MV-4-11 (cell line): ENCODE measurements at regions not wholly inside any gene's neighbourhood (a gene's known extent, or its start where the extent isn't known, plus 50 kb on each side); places are given as distances from the start of the nearest gene placed in this dataset.
"Not testable (repeated sequence)": the region's sequence is repeated elsewhere in the genome, so short reads cannot be mapped to it uniquely, and the experiment has no call there.

Experiments
- DNase-seq: peaks from one replicate; lab custom pipeline; 2025; lab: John Stamatoyannopoulos, UW

DNA sequence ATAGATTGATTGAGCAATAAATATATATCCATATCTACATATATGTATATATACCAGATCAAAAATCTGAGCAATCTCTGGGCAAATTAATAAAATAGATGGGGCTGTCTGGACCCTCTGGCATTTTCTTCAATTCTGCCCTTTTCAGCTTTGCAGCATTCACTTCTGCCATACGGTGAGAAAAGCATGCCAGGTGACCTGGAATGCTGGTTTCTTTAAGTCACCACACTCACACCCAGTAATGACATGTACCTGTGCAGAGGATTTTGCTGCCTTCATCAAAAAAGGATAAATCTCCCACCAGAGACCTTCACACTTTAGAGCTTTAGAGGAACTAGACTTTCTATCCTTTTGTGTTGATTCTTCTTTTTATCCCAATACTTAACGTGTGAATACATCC is 223.2 kb upstream of the NFIA start:
- DNase-seq, result no peak

GRCh38 chr1:60857851-60858250 is 224.5 kb upstream of the NFIA start:
- DNase-seq, result no peak

- no peak for DNase-seq
These were observed 232.3 kb upstream of the NFIA start for GRCh38 chr1:60850084-60850483.

DNA sequence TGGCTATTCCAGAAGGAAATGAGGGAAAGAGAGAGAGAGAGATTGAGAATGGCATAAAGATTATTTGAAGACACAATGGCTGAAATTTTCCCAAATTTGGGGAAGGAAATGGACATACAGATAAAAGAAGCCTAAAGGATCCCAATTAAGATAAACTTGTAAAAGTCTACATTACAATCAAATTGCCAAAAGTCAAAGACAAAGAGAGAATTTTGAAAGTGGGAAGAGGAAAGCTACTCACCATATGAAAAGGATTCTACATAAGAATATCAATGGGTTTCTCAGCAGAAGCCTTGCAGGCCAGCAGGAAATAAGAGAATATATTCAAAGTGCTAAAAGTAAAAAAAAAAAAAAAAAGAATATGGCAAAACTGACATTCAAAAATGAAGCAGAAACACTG is 233.0 kb upstream of the NFIA start:
- no peak for DNase-seq

DNA sequence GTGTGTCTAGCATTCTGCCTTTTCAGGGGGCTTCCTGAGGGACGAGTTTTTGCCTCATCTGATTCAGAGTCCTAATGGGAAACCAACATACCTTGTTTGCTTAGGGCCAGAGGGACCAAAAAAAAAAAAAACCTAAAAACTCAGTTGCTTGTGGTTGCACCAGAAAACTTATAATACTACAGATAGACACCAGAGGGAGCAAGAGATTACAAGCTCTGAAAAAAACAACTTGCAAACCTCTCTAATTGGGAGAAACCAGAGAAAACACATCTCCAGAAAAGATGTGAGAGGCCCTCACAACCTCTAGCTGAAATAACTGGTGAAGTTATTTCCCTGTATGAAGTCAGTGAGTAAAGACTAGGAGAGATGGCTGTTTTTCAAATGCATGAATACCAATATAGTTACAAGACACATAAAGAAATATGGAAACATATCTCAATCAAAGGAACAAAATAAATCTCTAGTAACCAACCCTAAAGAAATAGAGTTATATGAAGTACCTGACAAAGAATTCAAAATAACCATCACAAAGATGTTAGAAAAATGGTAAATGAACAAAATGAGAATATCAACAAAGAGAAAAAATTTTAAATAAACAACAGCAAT is 233.7 kb upstream of the NFIA start:
- peak; percentile 12 for DNase-seq

DNA sequence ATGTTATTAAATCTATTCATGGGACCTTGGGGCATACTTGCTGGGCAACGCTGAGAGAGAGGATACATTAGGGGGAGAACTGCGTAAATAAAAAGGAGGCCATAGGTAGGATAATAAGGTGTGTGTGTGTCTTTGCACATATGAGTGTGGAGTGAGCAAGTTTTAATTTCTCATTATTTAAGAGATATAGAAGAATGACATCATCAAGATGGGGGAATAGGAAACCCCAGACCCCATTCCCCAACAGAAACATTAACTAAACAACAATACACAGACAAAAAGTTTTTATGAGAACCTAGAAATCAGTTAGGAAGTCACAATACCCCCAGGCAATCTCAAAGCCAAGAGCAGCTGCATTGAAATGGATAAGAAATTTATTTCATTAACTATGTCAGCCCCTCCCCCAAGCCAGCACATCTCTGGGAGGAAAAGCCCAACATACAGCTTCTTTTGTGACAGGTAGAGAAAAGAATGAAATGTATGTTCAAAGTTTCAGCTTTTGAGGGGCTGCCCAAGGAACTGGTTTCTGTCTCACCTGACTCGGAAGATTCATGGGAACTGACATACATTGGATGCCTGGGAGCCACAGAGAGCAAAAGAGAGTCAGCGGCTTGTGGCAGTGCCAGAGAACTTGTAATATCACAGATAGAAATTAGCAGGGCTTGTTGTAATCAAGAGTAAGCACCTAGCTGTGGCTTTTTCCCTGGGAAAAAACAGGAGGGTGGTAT is 234.3 kb upstream of the NFIA start:
- no peak for DNase-seq

DNA sequence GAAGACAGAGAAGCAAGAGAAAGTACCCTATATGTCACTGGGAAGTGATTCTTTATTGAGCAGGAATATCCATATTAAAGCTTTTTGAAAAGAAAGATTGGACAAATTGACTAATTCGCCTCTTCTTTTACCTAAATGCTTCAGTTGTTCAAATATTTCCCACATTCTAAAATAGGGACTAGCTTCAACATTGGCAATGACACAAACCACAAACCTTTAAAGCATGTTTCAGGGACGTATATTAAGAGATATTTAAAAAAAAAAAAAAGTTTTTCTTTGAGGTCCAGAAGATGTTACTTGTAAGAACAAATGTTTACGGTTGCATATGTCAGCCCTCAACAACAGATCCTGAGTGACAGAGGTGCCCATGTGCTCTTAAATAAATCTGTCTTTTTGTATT is 235.0 kb upstream of the NFIA start:
- DNase-seq, result no peak

- not testable (repeated sequence) for DNase-seq
These were observed 236.7 kb upstream of the NFIA start for GRCh38 chr1:60845659-60846058.

GRCh38 chr1:60842304-60842703 is 240.1 kb upstream of the NFIA start:
- DNase-seq, result no peak

- DNase-seq, result no peak
These were observed 241.0 kb upstream of the NFIA start for GRCh38 chr1:60841116-60842046.

GRCh38 chr1:60840476-60840875 is 241.9 kb upstream of the NFIA start:
- not testable (repeated sequence) for DNase-seq

DNA sequence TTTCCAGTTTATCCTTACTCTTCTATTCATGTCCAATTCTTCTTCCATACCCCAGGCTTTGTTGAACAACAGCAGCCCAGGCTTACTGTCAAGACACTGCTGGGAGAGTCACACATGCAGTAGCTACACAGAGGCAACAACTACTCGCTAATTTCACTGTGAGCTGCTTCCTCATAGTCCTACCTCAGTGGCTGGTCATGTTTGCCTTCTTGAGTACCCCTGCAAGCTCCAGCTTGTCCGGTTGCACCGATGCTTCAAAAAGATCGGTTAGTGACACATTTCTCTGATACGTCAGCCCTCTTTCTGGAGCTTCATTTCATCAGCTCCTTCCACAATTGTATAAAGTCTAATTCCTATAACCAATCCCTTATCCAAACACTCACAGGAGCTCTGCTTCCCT is 246.7 kb upstream of the NFIA start:
- no peak for DNase-seq

- no peak for DNase-seq
These were observed 249.2 kb upstream of the NFIA start for GRCh38 chr1:60833173-60833572.

DNA sequence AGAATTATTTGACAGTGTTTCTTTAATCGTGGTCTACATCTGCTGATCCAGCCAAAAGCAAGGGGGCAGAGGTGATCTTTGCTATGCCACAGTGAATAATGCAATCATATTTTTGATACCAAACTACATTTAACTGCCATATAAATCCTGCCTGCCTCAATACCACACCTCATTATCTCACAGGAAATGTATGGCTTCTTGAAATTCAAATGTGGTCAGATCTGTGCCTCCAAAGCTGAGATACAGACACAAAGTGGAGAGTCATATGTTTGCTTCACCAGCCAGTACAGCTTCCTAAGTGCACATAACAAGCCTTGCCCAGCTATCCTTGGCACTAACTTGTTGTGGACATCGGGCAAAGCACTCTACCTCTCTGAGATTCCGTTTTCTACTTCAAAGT is 250.0 kb upstream of the NFIA start:
- DNase-seq, result no peak

GRCh38 chr1:60831780-60832179 is 250.6 kb upstream of the NFIA start:
- no peak for DNase-seq

DNA sequence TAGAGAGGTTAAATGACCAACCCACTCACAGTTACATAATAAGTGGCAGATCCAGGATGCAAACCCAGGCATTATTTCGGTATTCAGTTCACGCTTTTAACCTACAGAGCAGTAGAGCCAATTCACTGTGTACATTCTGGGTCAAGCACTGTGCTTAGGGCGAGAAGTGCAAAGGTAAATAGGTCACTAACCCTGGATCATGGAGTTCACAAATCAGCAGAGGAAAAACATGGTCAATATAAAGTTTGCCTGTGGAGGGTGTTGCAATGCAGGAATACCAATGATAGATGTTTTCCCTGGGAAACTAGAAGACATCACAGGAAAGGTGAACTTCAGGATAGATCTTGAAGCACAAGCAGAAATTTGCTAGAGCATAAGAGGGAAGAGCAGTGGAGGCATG is 253.4 kb upstream of the NFIA start:
- DNase-seq, result no peak

GRCh38 chr1:60826320-60827094 is 255.9 kb upstream of the NFIA start:
- DNase-seq, result no peak

DNA sequence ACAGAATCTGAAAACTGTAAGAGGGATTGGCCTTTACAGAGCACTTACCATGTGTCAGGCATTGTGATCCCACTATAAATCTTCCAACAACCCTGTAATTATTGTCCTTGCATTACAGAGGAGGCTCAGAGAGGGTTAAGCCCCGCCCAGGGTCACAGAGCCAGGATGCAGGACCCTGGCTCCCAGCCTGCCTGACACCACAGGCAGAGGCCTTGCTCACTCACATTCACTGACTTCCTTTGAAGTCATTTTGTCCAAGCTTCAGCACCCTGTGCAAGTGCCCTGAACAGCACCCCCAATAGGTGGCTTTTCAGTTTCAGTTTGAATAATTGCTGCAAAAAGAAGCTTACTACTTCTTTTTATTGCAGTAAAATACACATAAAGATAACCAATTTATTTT is 256.8 kb upstream of the NFIA start:
- no peak for DNase-seq

DNA sequence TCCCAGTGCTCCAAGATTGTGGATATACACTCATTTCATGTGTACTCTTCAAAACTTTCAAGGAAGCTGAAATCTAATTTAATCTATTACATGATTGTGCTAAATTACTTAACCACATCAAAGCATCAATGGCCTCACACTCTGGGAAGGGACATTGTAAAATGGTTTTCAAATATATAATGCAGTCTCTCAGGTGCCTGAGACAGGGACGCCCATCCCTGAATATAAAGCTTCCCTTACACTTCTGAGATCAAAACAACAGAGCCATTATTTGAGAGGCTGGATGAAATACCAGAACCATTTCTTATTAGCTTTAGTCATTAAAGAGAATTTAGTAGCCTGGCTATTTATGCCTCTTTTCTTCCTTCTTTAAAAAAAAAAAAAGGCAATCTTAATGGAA is 259.2 kb upstream of the NFIA start:
- no peak for DNase-seq

DNA sequence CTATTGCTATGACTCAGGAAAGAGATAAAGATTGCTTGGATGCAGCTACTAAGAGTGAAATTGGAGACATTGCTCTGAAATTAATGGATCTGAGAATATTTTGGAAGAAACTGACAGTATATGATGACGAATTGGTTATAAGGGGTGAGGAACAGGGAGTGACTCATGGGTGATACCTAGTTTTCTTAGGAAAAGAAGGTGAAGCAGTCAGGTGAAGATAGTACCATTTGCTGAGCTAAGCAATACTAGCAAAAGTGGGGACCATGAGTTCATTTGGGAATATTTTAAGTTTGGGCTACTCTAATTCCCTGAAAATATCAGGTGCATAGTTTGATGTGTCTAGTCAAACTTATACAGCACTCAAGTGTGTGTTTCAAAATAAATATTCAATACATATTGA is 260.1 kb upstream of the NFIA start:
- DNase-seq, result no peak

DNA sequence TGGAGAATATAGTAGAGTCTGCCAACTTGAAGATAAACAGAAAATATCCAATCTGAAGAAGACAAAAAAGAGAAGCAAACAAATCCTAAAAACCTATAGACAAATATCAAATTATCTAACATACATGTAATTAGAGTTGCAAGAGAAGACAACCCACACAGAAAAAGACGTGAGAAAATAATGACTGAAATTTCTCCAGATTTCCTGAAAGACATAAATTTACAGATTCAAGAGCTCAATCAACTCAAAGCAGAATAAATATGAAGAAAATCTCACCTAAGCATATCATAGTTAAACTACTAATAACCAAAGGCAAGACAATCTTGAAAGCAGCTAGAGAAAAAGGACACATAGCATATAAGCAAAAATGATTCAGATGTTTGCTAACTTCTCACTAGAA is 261.2 kb upstream of the NFIA start:
- no peak for DNase-seq
